MCF 10A (cell line): ENCODE measurements at regions not wholly inside any gene's neighbourhood (a gene's known extent, or its start where the extent isn't known, plus 50 kb on each side); places are given as distances from the start of the nearest gene placed in this dataset.

Experiments
- BruUV-seq: library from RNA; stranded (reverse); fragments of 400-500 nt; replicated peaks from 2 replicates; lab custom pipeline; 2021; lab: Mats Ljungman, UMichigan
- CTCF ChIA-PET: fragments of 300-600 bp; sonication (Branson Sonifier 250); formaldehyde crosslinking; extraction: SDS; loops from one replicate; lab custom pipeline; 2021; ENCODE audit warnings: antibody characterized with exemption, inconsistent platforms; lab: Yijun Ruan, JAX
- POLR2A ChIA-PET: fragments of 300-600, 350-650 bp; sonication (Branson Sonifier 250); formaldehyde crosslinking; extraction: SDS; loops from one replicate; lab custom pipeline; 2020; ENCODE audit warnings: antibody characterized with exemption, inconsistent platforms; lab: Yijun Ruan, JAX
- DNase-seq: peaks from one replicate; pipeline ENCODE4 v3.0.0-alpha.2; 2018; ENCODE audit not compliant: unreplicated experiment
- H3K27ac Mint-ChIP-seq: one replicate; pipeline ENCODE4 v1.8.0; 2022; ENCODE audit warnings: mild to moderate bottlenecking, low read depth, mixed read lengths; ENCODE audit not compliant: unreplicated experiment
- H3K27me3 Mint-ChIP-seq: one replicate; pipeline ENCODE4 v1.8.0; 2022; ENCODE audit warnings: mixed read lengths; ENCODE audit not compliant: insufficient read depth, unreplicated experiment
- H3K36me3 Mint-ChIP-seq: one replicate; pipeline ENCODE4 v1.8.0; 2022; ENCODE audit warnings: mild to moderate bottlenecking, moderate library complexity, mixed read lengths; ENCODE audit not compliant: insufficient read depth, unreplicated experiment
- H3K4me1 Mint-ChIP-seq: one replicate; pipeline ENCODE4 v1.8.0; 2022; ENCODE audit warnings: mixed read lengths; ENCODE audit not compliant: insufficient read depth, unreplicated experiment
- H3K4me3 Mint-ChIP-seq: one replicate; pipeline ENCODE4 v1.8.0; 2022; ENCODE audit warnings: mild to moderate bottlenecking, moderate library complexity, mixed read lengths; ENCODE audit not compliant: unreplicated experiment
- H3K9me3 Mint-ChIP-seq: one replicate; pipeline ENCODE4 v1.8.0; 2022; ENCODE audit warnings: mixed read lengths; ENCODE audit not compliant: unreplicated experiment
- intact Hi-C: fragments of 100-400 bp; cut with micrococcal nuclease; formaldehyde crosslinking; loops from 2 replicates; pipeline ENCODE4 v1.14.1; 2022
- TF ChIP-seq, protein P1 (sequence below): fragments of 200-600 bp; IDR thresholded peaks from one replicate; pipeline ENCODE4 v1.8.0; 2022; ENCODE audit warnings: antibody characterized with exemption, mild to moderate bottlenecking; ENCODE audit not compliant: unreplicated experiment

DNA sequence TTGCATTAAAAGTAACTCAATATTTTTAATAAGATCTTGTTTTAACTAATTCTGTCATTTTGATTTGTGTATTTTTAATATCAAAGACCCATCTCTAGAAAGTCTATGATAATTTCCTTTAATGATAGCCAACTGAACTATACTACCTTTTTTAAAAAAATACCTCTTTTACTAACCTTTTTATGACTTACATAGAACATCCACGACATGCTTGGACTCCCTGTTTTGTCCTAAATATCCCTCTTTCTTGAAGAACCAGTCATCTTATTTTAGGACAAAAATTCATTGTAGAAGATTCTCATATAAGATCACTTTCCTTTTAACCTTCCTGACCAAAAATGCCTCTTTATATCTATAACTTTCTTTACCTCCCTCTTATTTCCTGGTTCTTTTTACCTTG lies 76.8 kb upstream of the GC start:
- POLR2A ChIA-PET, result interaction anchor here (0.7 kb wide), 1 partner anchor 487 kb away, joined by 3 read pairs; no protein-coding TSS in a partner anchor
- Mint-ChIP-seq H3K9me3 (peaks cover 16% of the 10 kb centered on the region), H3K4me3 (no peak overlapping the region), H3K36me3 (no peaks in the 10 kb centered on the region), H3K27ac (no peak overlapping the region), H3K4me1 (no peaks in the 10 kb centered on the region), H3K27me3 (no peaks in the 10 kb centered on the region)
- BruUV-seq, result no TSS peak
- CTCF ChIA-PET, result interaction anchor here (0.6 kb wide), 1 partner anchor 452 kb away, joined by 3 read pairs; no protein-coding TSS in a partner anchor
- peak; percentile 39 for DNase-seq
- intact Hi-C loops, result no loop called here
- TF ChIP-seq, protein P1, sequence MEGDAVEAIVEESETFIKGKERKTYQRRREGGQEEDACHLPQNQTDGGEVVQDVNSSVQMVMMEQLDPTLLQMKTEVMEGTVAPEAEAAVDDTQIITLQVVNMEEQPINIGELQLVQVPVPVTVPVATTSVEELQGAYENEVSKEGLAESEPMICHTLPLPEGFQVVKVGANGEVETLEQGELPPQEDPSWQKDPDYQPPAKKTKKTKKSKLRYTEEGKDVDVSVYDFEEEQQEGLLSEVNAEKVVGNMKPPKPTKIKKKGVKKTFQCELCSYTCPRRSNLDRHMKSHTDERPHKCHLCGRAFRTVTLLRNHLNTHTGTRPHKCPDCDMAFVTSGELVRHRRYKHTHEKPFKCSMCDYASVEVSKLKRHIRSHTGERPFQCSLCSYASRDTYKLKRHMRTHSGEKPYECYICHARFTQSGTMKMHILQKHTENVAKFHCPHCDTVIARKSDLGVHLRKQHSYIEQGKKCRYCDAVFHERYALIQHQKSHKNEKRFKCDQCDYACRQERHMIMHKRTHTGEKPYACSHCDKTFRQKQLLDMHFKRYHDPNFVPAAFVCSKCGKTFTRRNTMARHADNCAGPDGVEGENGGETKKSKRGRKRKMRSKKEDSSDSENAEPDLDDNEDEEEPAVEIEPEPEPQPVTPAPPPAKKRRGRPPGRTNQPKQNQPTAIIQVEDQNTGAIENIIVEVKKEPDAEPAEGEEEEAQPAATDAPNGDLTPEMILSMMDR, result no peak

DNA sequence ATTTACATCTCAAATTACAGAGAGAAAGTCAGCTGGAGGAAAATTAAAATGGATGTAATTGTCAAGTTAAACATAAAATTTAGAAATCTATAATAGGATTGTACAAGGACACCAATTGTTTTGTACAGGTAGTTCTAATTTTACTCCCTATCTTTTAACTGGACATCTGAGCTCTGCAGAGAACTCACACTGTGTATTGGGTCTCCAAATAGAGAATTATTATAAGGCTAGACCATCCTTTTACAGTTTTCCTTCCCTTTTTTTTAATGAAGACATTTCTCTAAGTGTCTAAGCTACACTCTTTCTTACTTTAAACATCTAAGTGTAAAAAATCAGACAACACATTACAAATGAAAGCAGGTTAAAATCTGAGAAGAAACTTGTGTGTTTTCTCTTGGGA lies 78.4 kb upstream of the GC start:
- ChIA-PET POLR2A (no interaction called here), CTCF (no interaction called here)
- DNase-seq, result no peak
- Mint-ChIP-seq H3K9me3 (peaks cover 17% of the 10 kb centered on the region), H3K4me1 (no peaks in the 10 kb centered on the region), H3K27ac (no peak overlapping the region), H3K27me3 (no peaks in the 10 kb centered on the region), H3K36me3 (no peaks in the 10 kb centered on the region), H3K4me3 (no peak overlapping the region)
- no TSS peak for BruUV-seq
- intact Hi-C loops, result no loop called here
- TF ChIP-seq, protein P1, result no peak

DNA sequence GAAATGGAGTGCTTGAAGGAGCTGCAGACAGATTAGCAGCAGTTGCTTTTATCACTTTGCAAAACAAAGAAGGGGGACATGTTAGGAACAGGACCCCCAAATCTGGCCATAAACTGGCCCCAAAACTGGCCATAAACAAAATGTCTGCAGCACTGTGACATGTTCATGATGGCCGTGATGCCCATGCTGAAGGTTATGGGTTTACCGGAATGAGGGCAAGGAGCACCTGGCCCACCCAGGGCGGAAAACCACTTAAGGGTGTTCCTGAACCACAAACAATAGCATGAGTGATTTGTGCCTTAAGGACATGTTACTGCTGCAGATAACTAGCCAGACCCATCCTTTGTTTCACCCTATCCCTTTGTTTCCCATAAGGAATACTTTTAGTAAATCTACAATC lies 79.6 kb upstream of the GC start:
- BruUV-seq, result no TSS peak
- DNase-seq, result no peak
- Mint-ChIP-seq H3K36me3 (no peaks in the 10 kb centered on the region), H3K27ac (no peak overlapping the region), H3K4me1 (no peaks in the 10 kb centered on the region), H3K27me3 (no peaks in the 10 kb centered on the region), H3K4me3 (no peak overlapping the region), H3K9me3 (peaks cover 17% of the 10 kb centered on the region)
- intact Hi-C loops, result no loop called here
- ChIA-PET POLR2A (no interaction called here), CTCF (no interaction called here)
- TF ChIP-seq, protein P1, result no peak

DNA sequence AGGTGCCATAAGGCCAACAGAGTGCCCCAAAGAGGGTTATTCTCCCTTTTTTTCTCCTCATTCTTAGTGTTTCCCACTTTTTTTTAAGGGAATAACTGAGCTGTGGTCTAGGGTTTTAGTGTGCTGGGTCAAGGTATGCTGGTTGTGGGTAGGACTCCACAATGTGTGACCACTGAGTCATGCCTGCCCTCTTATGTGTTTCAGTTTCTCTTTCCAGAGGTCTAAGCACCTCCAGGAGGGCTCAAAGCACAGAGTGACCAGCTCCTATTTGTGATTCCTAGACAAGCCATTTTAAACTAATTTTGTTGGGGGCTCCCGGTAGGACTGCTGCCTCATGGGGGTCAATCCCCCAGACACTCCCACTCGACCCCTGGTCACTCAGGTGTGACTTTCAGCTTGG lies 80.5 kb upstream of the GC start:
- Mint-ChIP-seq H3K36me3 (no peaks in the 10 kb centered on the region), H3K4me3 (no peak overlapping the region), H3K27ac (no peak overlapping the region), H3K9me3 (peaks cover 17% of the 10 kb centered on the region), H3K4me1 (no peaks in the 10 kb centered on the region), H3K27me3 (no peaks in the 10 kb centered on the region)
- CTCF ChIA-PET, result no interaction called here
- intact Hi-C loops, result no loop called here
- TF ChIP-seq, protein P1, result no peak
- POLR2A ChIA-PET, result no interaction called here
- BruUV-seq, result no TSS peak
- DNase-seq, result no peak
